ENCODE measurements at regions not wholly inside any gene's neighbourhood (a gene's known extent, or its start where the extent isn't known, plus 50 kb on each side); places are given as distances from the start of the nearest gene placed in this dataset.

DNA sequence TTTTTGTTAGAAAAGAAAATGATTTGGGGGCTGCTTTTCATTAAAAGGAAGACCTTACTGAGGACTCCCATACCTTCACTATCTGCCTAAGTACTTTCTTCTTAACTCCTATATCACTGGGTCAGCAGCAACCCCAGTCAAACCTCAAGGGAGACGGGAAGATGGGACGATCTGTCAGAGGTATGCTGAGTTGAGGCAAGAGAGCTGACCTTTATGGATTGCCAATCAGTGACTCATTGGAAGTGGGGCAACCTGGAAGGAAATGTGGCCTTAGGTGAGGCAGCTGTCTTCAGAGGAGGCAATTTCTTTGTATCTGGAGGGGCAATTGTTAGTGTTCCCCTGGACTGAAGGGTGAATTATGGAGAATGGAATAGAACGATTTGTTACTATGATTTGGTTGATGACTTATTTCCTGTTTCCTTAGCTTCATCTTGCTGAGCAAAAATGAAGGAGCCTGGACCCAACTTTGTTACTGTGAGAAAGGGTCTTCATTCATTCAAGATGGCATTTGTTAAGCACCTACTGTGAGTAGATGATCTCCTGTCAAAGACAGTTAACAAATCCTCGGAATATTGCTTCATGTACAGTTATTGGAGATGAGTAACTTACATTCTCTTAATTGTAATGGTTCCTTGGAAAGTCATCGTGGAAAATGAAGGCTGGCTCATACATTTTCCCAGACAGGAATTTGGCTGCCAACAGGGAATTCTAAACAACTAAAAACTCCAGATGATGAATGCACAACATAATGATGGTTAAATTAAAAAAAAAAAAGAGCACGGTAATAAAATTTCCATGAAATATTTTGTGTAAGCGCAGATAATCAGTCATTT lies 134.7 kb upstream of the KCNJ15 start:
- TF ChIP-seq, protein P1, sequence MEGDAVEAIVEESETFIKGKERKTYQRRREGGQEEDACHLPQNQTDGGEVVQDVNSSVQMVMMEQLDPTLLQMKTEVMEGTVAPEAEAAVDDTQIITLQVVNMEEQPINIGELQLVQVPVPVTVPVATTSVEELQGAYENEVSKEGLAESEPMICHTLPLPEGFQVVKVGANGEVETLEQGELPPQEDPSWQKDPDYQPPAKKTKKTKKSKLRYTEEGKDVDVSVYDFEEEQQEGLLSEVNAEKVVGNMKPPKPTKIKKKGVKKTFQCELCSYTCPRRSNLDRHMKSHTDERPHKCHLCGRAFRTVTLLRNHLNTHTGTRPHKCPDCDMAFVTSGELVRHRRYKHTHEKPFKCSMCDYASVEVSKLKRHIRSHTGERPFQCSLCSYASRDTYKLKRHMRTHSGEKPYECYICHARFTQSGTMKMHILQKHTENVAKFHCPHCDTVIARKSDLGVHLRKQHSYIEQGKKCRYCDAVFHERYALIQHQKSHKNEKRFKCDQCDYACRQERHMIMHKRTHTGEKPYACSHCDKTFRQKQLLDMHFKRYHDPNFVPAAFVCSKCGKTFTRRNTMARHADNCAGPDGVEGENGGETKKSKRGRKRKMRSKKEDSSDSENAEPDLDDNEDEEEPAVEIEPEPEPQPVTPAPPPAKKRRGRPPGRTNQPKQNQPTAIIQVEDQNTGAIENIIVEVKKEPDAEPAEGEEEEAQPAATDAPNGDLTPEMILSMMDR (conservative IDR thresholded peaks at IDR 0.05) = no peak
- no peak overlapping the region for H3K27ac ChIP-seq

DNA sequence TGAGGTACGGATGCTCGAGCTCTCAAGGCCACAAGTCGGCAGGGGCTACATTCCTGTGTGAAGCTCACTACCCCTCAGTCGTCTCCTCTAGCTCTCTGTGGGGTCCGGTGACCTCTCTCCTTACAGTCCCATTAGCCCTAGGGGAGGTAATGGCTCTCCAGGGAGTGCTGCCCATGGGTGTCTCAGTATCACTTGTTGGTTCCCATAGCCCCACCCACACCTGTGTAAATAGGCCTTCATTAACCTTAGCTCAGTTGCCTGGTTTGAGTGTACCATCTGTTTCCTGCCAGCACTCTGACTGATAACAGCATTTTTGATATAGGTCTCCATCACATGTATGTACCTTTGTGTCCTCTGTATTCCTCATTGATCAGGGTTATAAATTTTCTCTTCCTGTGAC lies 133.2 kb upstream of the KCNJ15 start:
- H3K27ac ChIP-seq = 0 out of 2 replicates have a peak overlapping the region, but pooled peaks have one; percentile 5
- TF ChIP-seq, protein P1 (conservative IDR thresholded peaks at IDR 0.05) = no peak

- TF ChIP-seq, protein P1 (conservative IDR thresholded peaks at IDR 0.05) = peak; percentile 99
- no peak overlapping the region for H3K27ac ChIP-seq
Observed at GRCh38 chr21:38126666-38127303, 130.0 kb upstream of the KCNJ15 start.

- TF ChIP-seq, protein P1 (conservative IDR thresholded peaks at IDR 0.05) = no peak
- H3K27ac ChIP-seq = peak overlapping the region; percentile 36
Observed at GRCh38 chr21:38129711-38130110, 127.1 kb upstream of the KCNJ15 start.

GRCh38 chr21:38133240-38133639 lies 123.6 kb upstream of the KCNJ15 start:
- TF ChIP-seq, protein P1 (conservative IDR thresholded peaks at IDR 0.05) = no peak
- H3K27ac ChIP-seq = no peak overlapping the region

DNA sequence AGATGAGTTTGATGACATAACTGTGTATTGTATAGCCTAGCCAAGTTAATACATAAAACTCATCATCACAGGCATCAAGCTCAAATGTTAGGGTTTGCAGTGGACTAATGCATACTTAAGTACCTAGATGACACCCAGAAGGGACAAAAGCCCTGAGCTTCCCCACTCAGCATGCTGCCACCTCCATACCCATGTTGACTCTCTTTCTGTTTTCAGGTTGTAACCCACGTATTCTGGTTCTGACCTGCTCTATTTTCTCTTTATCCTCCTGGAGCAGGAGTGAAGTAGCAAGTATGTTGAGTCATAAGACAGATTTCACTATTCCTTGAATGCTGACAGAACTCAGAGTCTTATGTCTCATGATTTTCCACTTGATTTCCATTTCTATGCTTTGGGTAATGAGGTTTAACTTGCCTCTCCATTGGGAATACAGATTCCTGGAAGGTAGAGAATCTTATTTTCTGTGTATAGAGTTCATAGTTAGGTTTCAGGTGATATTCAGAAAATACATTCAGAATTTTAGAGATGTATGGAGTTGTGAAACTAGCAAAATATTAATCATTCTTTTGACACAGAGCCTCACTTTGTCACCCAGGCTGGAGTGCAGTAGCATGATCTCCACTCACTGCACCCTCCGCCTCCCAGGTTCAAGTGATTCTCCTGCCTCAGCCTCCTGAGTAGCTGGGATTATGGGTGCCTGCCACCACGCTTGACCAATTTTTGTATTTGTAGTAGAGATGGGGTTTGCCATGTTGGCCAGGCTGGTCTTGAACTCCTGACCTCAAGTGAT lies 122.5 kb upstream of the KCNJ15 start:
- no peak overlapping the region for H3K27ac ChIP-seq
- TF ChIP-seq, protein P1 (conservative IDR thresholded peaks at IDR 0.05) = no peak

GRCh38 chr21:38136201-38136600 lies 120.6 kb upstream of the KCNJ15 start:
- TF ChIP-seq, protein P1 (conservative IDR thresholded peaks at IDR 0.05) = no peak
- H3K27ac ChIP-seq = no peak overlapping the region
